Psoas muscle (tissue), 7 donors: ENCODE measurements at regions not wholly inside any gene's neighbourhood (a gene's known extent, or its start where the extent isn't known, plus 50 kb on each side); places are given as distances from the start of the nearest gene placed in this dataset.
A peak's percentile ranks its signal among the peaks of the same experiment; 100 is the strongest.

Source experiments
- ATAC-seq, 4 donors: fragments of 200-7000 bp; cut with Tn5 transposase; one replicate each; pipeline ENCODE4 v1.9.1; 2020; ENCODE audit warnings: moderate library complexity in 3 of 4, mild to moderate bottlenecking in 2 of 4
- DNase-seq, 2 donors: peaks; one replicate each; pipeline ENCODE4 v3.0.0-alpha.2; 2020
- H3K27ac ChIP-seq: fragments of 200-600 bp; one replicate; pipeline ENCODE4 v1.8.0; 2022
- H3K27me3 ChIP-seq, 3 donors: fragments of 200-600 bp in 1 of 3; one replicate each; pipeline versions ENCODE4 v1.6.1 to v1.8.0; 2013 to 2022; ENCODE audit warnings: low read length in 2 of 3, mild to moderate bottlenecking in 2 of 3, moderate library complexity in 1 of 3; ENCODE audit not compliant: insufficient read depth in 3 of 3
- H3K36me3 ChIP-seq, 2 donors: fragments of 200-600 bp in 1 of 2; one replicate each; pipeline versions ENCODE4 v1.6.1 to v1.8.0; 2013 to 2022; ENCODE audit warnings: low read depth in 1 of 2, mild to moderate bottlenecking in 1 of 2, moderate library complexity in 1 of 2; ENCODE audit not compliant: insufficient read depth in 1 of 2
- H3K4me1 ChIP-seq: fragments of 200-600 bp; one replicate; pipeline ENCODE4 v1.8.0; 2022
- H3K4me3 ChIP-seq: fragments of 200-600 bp; one replicate; pipeline ENCODE4 v1.8.0; 2022; ENCODE audit warnings: mild to moderate bottlenecking
- H3K9me3 ChIP-seq: fragments of 200-600 bp; one replicate; pipeline ENCODE4 v1.8.0; 2022
- WGBS, 3 donors: extraction: QIAGEN DNeasy Blood & Tissue Kit; methylation state at CpG; one replicate each; pipeline versions ENCODE4 v1.1.6 to v1.1.7; 2013; 5-methylcytosine and 5-hydroxymethylcytosine counted together
- intact Hi-C, 2 donors: fragments of 100-400 bp; cut with DNase I; formaldehyde crosslinking; loops; one replicate each; pipeline versions ENCODE4 v1.11.0 to v1.14.2; 2022
- TF ChIP-seq, protein P1 (sequence below): fragments of 200-600 bp; IDR thresholded peaks from one replicate; pipeline ENCODE4 v1.8.0; 2022; ENCODE audit warnings: antibody characterized with exemption
- donor health status: healthy with polysubstance abuse.
- donor health status: DM: no; HTN: no; CAD: no; lungs with moderate emphysema.
- donor health status: Bipolar disorder and iron deficiency.
- donor health status: healthy.
- donor health status: DM: yes; HTN: yes; CAD: no.
- donor health status: DM: no; HTN: no; CAD: no.
- donor health status: DM: yes; HTN: yes; CAD: no.

GRCh38 chr7:30223896-30224295 lies 60.5 kb upstream of the ZNRF2 start:
- ATAC-seq (no peak), DNase-seq (no peak)
- H3K27me3 ChIP-seq, result no peaks in the 10 kb centered on the region
- 91 to 97% (median 92%) methylated on average over 2 of the region's 2 CpGs for WGBS, 3 donors
- TF ChIP-seq, protein P1, sequence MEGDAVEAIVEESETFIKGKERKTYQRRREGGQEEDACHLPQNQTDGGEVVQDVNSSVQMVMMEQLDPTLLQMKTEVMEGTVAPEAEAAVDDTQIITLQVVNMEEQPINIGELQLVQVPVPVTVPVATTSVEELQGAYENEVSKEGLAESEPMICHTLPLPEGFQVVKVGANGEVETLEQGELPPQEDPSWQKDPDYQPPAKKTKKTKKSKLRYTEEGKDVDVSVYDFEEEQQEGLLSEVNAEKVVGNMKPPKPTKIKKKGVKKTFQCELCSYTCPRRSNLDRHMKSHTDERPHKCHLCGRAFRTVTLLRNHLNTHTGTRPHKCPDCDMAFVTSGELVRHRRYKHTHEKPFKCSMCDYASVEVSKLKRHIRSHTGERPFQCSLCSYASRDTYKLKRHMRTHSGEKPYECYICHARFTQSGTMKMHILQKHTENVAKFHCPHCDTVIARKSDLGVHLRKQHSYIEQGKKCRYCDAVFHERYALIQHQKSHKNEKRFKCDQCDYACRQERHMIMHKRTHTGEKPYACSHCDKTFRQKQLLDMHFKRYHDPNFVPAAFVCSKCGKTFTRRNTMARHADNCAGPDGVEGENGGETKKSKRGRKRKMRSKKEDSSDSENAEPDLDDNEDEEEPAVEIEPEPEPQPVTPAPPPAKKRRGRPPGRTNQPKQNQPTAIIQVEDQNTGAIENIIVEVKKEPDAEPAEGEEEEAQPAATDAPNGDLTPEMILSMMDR, result no peak
- intact Hi-C loops, result loop anchor here in 1 of 2 donors (2.0 kb wide), 1 partner anchor 37 kb away; no protein-coding TSS in a partner anchor
- H3K4me3 ChIP-seq, result no peak overlapping the region
- no peaks in the 10 kb centered on the region for H3K36me3 ChIP-seq
- H3K4me1 ChIP-seq, result peaks cover 24% of the 10 kb centered on the region
- H3K27ac ChIP-seq, result no peak overlapping the region
- peaks cover 10% of the 10 kb centered on the region for H3K9me3 ChIP-seq

- ATAC-seq (peak in 2 of 4 donors; percentile 25 to 31), DNase-seq (no peak)
- Histone ChIP-seq H3K4me3 (no peak overlapping the region), H3K27ac (peak overlapping the region; percentile 95), H3K27me3 (no peaks in the 10 kb centered on the region), H3K4me1 (peaks cover 24% of the 10 kb centered on the region), H3K36me3 (no peaks in the 10 kb centered on the region), H3K9me3 (peaks cover 3% of the 10 kb centered on the region)
- TF ChIP-seq, protein P1, result no peak
- 64 to 69% (median 68%) methylated on average over 3 of the region's 3 CpGs for WGBS, 3 donors
- intact Hi-C loops, result loop anchor here in 1 of 2 donors (2.0 kb wide), 1 partner anchor 38 kb away; no protein-coding TSS in a partner anchor
Measured at GRCh38 chr7:30224511-30225062, 59.8 kb upstream of the ZNRF2 start.

DNA sequence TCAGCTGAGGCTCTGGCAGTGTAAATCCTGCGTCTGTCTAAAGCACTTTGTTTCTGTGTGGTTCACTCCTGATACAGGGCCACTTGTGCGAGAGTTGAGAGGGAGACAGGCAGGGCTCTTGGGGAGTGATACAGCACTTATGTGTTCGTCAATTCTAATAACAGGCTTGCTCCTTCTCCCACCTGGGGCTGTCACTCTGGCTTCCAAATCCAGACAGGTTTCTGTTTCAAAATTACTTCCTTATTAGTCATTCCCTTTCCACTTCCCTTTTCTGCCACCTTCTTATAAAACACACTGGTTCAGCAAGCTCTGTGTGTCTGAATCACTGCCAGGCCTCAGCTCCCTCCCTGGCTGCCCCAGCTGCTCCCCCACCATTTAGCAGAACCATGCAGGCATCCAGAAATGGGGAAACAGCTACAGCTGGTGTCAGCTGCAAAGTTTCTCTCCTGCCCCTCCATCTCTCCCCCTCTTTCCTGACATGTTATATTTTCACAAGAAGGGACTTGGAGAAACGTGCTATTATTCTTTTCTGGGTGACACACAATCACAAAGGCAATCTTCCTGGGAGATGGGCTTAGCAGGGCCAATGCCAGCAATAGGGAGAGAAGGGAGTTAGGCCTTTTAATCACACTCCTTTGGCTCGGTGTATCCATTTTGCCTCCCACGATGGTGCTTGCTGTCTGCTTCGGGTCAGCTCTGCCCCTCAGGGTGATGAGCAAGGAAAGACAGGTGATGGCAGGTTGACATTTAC lies 58.4 kb upstream of the ZNRF2 start:
- intact Hi-C loops, result loop anchor here (2.0 kb wide), 2 partner anchors 39 to 53 kb away; no protein-coding TSS in a partner anchor
- Histone ChIP-seq H3K4me1 (peaks cover 24% of the 10 kb centered on the region), H3K4me3 (peak overlapping the region; percentile 17), H3K27me3 (no peaks in the 10 kb centered on the region), H3K36me3 (no peaks in the 10 kb centered on the region), H3K9me3 (no peaks in the 10 kb centered on the region), H3K27ac (peak overlapping the region; percentile 95)
- TF ChIP-seq, protein P1, result no peak
- 21 to 32% (median 31%) methylated on average over 7 of the region's 7 CpGs for WGBS, 3 donors
- ATAC-seq (peak; percentile 96 to 98 (median 96)), DNase-seq (peak; percentile 67 to 87)

- H3K4me1 ChIP-seq, result peaks cover 24% of the 10 kb centered on the region
- H3K36me3 ChIP-seq, result no peaks in the 10 kb centered on the region
- WGBS, 3 donors, result 61 to 68% (median 65%) methylated on average over 12 of the region's 12 CpGs
- DNase-seq (no peak), ATAC-seq (peak in 3 of 4 donors; percentile 9 to 31 (median 20))
- H3K4me3 ChIP-seq, result no peak overlapping the region
- H3K27ac ChIP-seq, result peak overlapping the region; percentile 95
- TF ChIP-seq, protein P1, result no peak
- intact Hi-C loops, result loop anchor here in 1 of 2 donors (2.0 kb wide), 1 partner anchor 54 kb away; no protein-coding TSS in a partner anchor
- H3K9me3 ChIP-seq, result no peaks in the 10 kb centered on the region
- no peaks in the 10 kb centered on the region for H3K27me3 ChIP-seq
Measured at GRCh38 chr7:30226614-30227268, 57.7 kb upstream of the ZNRF2 start.
